Adrenal gland (tissue), 9 donors: ENCODE measurements at regions not wholly inside any gene's neighbourhood (a gene's known extent, or its start where the extent isn't known, plus 50 kb on each side); places are given as distances from the start of the nearest gene placed in this dataset.

Source experiments
- DNase-seq, 7 donors: peaks; one replicate each; pipeline ENCODE4 v3.0.0-alpha.2; 2019 to 2020
- H3K27ac ChIP-seq, 5 donors: fragments of 200-600 bp; sonication (generic) in 4 of 5; 1 replicate in 3 of 5; 2 replicates in 2 of 5; pipeline versions ENCODE4 v1.5.1 to v1.8.0; 2016 to 2020; ENCODE audit warnings: mild to moderate bottlenecking in 1 of 5
- H3K27me3 ChIP-seq: fragments of 200-600 bp; 2 replicates; pipeline ENCODE4 v1.8.0; 2021
- H3K36me3 ChIP-seq, 2 donors: fragments of 200-600 bp; replicated peaks in 1 of 2; 1 replicate in 1 of 2; 2 replicates in 1 of 2; pipeline versions ENCODE4 v1.5.1 to v1.8.0; 2018 to 2022
- H3K4me1 ChIP-seq, 2 donors: fragments of 200-600 bp; replicated peaks in 1 of 2; 1 replicate in 1 of 2; 2 replicates in 1 of 2; pipeline versions ENCODE4 v1.5.1 to v1.8.0; 2018 to 2021
- H3K4me3 ChIP-seq, 4 donors: fragments of 200-600 bp; sonication (generic) in 3 of 4; one replicate each; pipeline ENCODE4 v1.5.1; 2016 to 2018
- H3K9me3 ChIP-seq, 3 donors: fragments of 200-600 bp; sonication (generic) in 1 of 3; replicated peaks in 1 of 3; 1 replicate in 2 of 3; 2 replicates in 1 of 3; pipeline versions ENCODE4 v1.5.1 to v1.8.0; 2016 to 2021
- POLR2A ChIP-seq, 2 donors: fragments of 450-650 bp; IDR thresholded peaks; one replicate each; pipeline ENCODE4 v1.6.1; 2017; ENCODE audit warnings: antibody characterized with exemption in 2 of 2, mild to moderate bottlenecking in 2 of 2, moderate library complexity in 1 of 2
- WGBS, 4 donors: extraction: QIAGEN DNeasy Blood & Tissue Kit in 2 of 4; methylation state at CpG; one replicate each; pipeline versions ENCODE4 v1.1.5 to v1.1.7; 2013 to 2017; 5-methylcytosine and 5-hydroxymethylcytosine counted together
- intact Hi-C, 2 donors: fragments of 100-400 bp; cut with DNase I; formaldehyde crosslinking; loops; one replicate each; pipeline versions ENCODE4 v1.14.1 to v1.15.0; 2022 to 2023
- TF ChIP-seq, protein P1 (sequence below), 6 experiments: fragments of 450-650 bp in 4 of 6; fragments of 200-600 bp in 2 of 6; sonication (generic) in 1 of 6; IDR thresholded peaks; 1 replicate in 5 of 6; 2 replicates in 1 of 6; pipeline versions ENCODE4 v1.5.1 to v1.8.0; 2016 to 2021; ENCODE audit warnings: antibody characterized with exemption in 6 of 6, mild to moderate bottlenecking in 2 of 6, moderate library complexity in 1 of 6
- donor health status: healthy with polysubstance abuse.
- donor health status: Bipolar disorder and iron deficiency.
- donor health status: DM: yes; HTN: yes; CAD: no.
- donor health status: DM: no; HTN: no; CAD: no.
- donor health status: DM: no; HTN: no; CAD: no.

- no peaks in the 10 kb centered on the region for H3K27me3 ChIP-seq
- no peaks in the 10 kb centered on the region for H3K36me3 ChIP-seq
- intact Hi-C loops, result no loop called here
- no peak for TF ChIP-seq POLR2A (IDR thresholded peaks at IDR 0.05)
- TF ChIP-seq, protein P1, sequence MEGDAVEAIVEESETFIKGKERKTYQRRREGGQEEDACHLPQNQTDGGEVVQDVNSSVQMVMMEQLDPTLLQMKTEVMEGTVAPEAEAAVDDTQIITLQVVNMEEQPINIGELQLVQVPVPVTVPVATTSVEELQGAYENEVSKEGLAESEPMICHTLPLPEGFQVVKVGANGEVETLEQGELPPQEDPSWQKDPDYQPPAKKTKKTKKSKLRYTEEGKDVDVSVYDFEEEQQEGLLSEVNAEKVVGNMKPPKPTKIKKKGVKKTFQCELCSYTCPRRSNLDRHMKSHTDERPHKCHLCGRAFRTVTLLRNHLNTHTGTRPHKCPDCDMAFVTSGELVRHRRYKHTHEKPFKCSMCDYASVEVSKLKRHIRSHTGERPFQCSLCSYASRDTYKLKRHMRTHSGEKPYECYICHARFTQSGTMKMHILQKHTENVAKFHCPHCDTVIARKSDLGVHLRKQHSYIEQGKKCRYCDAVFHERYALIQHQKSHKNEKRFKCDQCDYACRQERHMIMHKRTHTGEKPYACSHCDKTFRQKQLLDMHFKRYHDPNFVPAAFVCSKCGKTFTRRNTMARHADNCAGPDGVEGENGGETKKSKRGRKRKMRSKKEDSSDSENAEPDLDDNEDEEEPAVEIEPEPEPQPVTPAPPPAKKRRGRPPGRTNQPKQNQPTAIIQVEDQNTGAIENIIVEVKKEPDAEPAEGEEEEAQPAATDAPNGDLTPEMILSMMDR (IDR thresholded peaks at IDR 0.05), result no peak
- no peak overlapping the region for H3K27ac ChIP-seq
- no peak overlapping the region for H3K4me3 ChIP-seq
- H3K4me1 ChIP-seq, result no peaks in the 10 kb centered on the region
- WGBS, 4 donors, result 82 to 87% (median 83%) methylated on average over 4 of the region's 4 CpGs
- no peaks in the 10 kb centered on the region for H3K9me3 ChIP-seq
- no peak for DNase-seq
Observed at GRCh38 chr14:53411125-53411524, 258.0 kb upstream of the DDHD1 start.

DNA sequence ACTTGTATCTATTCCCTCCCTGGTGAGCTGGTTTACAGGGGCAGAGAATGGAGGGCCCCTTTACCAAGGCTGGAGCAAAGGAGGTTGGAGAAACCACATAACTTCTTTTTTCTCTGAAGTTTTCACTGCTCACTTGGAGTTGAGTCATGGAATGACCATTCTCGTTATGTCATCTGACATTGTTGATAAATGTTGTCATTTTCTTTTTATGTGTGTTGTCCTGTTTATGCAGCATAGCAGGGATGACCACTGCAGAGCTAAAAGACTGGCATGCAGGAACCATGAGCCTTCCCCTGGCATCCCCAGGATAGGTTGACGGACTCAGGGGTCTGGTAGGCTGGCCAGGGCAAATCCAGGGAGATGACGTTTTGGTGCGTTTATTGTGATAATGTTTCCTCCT lies 256.8 kb upstream of the DDHD1 start:
- 69 to 79% (median 72%) methylated on average over 4 of the region's 4 CpGs for WGBS, 4 donors
- Histone ChIP-seq H3K4me1 (no peaks in the 10 kb centered on the region), H3K9me3 (no peaks in the 10 kb centered on the region), H3K27ac (no peak overlapping the region), H3K36me3 (no peaks in the 10 kb centered on the region), H3K4me3 (no peak overlapping the region), H3K27me3 (no peaks in the 10 kb centered on the region)
- no peak for TF ChIP-seq POLR2A (IDR thresholded peaks at IDR 0.05)
- TF ChIP-seq, protein P1 (IDR thresholded peaks at IDR 0.05), result no peak
- intact Hi-C loops, result no loop called here
- DNase-seq, result no peak

DNA sequence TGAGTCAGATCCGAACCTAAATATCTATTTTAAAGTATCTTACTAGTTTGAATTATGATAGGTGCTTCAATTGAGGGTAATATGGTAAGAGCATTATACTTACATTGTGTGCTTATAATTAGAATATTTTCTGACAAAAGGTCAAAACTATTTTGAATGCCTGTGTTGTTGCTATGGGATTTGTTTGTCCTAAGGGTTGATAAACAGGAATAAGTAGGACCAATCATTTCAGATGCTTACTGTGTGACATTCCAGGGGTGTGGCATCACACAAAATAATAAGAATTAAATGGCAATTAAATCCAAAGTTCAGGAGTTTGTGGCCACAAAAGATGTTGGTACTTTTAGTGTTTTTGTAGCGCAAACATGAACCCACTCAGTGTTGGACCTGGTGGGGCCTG lies 256.2 kb upstream of the DDHD1 start:
- H3K4me1 ChIP-seq, result no peaks in the 10 kb centered on the region
- no peaks in the 10 kb centered on the region for H3K36me3 ChIP-seq
- H3K9me3 ChIP-seq, result no peaks in the 10 kb centered on the region
- no peak overlapping the region for H3K4me3 ChIP-seq
- no peak for DNase-seq
- no peaks in the 10 kb centered on the region for H3K27me3 ChIP-seq
- WGBS, 4 donors, result 89 to 95% (median 95%) methylated on average over 2 of the region's 2 CpGs
- no peak overlapping the region for H3K27ac ChIP-seq
- TF ChIP-seq, protein P1 (IDR thresholded peaks at IDR 0.05), result no peak
- no peak for TF ChIP-seq POLR2A (IDR thresholded peaks at IDR 0.05)
- intact Hi-C loops, result no loop called here

DNA sequence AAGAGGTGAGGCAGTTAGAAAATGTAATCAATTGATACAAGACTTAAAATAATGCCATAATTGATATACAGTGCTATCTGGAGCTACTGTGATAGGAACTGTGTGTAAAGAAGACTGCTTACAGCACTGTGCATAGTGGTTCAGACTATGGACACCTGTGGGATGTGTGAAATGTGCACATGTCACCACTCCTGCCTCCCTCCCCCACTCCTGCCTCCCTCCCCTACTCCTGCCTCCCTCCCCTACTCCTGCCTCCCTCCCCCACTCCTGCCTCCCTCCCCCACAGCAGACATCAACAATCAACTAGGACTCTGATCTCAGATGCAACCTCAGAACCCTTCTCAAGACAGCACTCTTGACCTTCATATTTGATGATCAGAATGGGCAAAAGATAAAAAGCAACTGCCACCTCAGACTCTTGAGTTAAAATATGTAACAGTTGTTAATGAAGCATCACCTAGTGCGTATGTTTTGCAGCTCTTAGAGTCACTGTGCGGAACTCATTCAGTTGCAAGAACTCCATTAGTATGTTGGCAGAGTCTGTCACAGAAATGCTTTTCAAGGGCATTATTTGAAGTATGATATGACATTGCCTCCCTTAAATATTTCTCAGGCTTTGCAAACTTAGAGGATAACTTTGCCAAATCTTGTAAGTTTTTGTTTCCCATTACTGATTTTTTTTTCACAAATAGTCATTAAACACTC lies 255.2 kb upstream of the DDHD1 start:
- no peak for TF ChIP-seq POLR2A (IDR thresholded peaks at IDR 0.05)
- TF ChIP-seq, protein P1 (IDR thresholded peaks at IDR 0.05), result no peak
- intact Hi-C loops, result no loop called here
- H3K9me3 ChIP-seq, result no peaks in the 10 kb centered on the region
- H3K36me3 ChIP-seq, result no peaks in the 10 kb centered on the region
- no peaks in the 10 kb centered on the region for H3K4me1 ChIP-seq
- WGBS, 4 donors, result 60 to 65% (median 63%) methylated on average over 2 of the region's 2 CpGs
- no peak overlapping the region for H3K4me3 ChIP-seq
- no peak overlapping the region for H3K27ac ChIP-seq
- no peak for DNase-seq
- no peaks in the 10 kb centered on the region for H3K27me3 ChIP-seq
